GM23248 (cell line): ENCODE measurements at regions not wholly inside any gene's neighbourhood (a gene's known extent, or its start where the extent isn't known, plus 50 kb on each side); places are given as distances from the start of the nearest gene placed in this dataset.

Source experiments
- EZH2 ChIP-seq: fragments of 200-600 bp; sonication (generic); IDR thresholded peaks from 2 replicates; pipeline ENCODE4 v1.6.1; 2018; ENCODE audit warnings: antibody characterized with exemption, mild to moderate bottlenecking; ENCODE audit not compliant: insufficient read depth, poor library complexity, severe bottlenecking
- EZH2phosphoT487 ChIP-seq: fragments of 200-600 bp; sonication (generic); IDR thresholded peaks from 2 replicates; pipeline ENCODE4 v1.6.1; 2018; ENCODE audit warnings: antibody characterized with exemption, moderate library complexity, mild to moderate bottlenecking, low read depth; ENCODE audit not compliant: insufficient read depth

DNA sequence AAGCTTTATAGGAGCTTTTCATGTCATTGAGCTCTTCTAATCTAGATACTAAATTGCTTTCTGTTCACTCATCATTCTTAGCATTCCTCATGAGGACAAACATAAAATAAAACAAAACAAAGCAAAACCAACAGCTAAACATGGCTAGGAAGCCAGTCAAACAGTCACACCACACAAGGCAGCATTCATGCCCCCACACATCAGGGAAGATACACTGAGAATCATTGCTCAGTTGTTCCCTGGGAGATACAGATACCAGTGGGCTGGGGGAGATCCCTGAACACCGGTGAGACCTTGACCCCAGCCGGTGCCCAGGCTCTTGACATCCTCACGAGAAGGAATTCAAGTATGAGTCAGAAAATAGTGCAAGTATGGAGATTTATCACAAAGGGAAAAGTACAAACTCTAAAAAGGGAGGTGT, 177.9 kb upstream of the ARL4C start:
- TF ChIP-seq EZH2 = no peak
- TF ChIP-seq EZH2phosphoT487 = no peak
